Activated CD4-positive, alpha-beta T cell treated with anti-CD3 and anti-CD28 coated beads for 4 hours (primary cell): ENCODE measurements at regions not wholly inside any gene's neighbourhood (a gene's known extent, or its start where the extent isn't known, plus 50 kb on each side); places are given as distances from the start of the nearest gene placed in this dataset.

Experiments
- DNase-seq, 2 donors: peaks; one replicate each; pipeline ENCODE4 v3.0.0-alpha.2; 2020

DNA sequence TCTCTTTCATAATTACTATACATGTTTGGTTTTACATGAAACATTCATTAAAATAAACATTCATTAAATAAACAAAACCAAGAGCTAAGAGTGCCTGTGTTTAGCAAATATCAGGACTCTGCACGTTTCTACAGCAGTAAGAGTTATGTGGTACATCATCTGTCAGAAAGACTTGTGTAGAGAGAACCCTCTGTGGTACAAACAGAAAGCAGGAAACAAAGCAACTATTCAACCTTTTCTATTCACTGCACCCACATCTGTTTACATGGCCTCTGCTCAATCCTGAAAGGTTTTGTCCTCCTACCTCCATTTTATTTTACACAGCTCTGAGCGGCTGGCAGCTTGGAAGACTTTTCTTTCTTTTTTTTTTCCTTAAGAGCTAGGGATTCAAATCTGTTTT is 90.7 kb upstream of the PCDH18 start:
- DNase-seq = no peak

DNA sequence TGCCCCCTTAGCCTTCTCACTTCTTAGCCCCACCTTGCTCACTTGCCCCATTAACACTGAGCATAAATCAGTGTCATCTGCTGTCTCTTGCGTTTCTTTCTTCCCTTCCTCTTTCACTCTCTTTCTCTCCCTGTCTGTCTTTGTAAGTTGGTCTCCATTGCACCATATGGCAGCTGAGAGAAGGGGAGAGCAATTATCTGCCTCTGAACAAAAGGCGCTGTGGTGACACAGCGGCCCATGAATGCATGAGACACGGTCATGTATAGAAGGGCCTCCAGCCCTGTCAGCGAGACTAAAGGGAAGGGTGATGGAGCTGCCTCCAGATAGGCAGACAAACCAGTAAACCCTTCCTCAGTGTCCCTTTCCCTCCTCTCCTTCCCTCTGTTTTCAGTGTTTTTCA is 88.8 kb upstream of the PCDH18 start:
- no peak for DNase-seq

DNA sequence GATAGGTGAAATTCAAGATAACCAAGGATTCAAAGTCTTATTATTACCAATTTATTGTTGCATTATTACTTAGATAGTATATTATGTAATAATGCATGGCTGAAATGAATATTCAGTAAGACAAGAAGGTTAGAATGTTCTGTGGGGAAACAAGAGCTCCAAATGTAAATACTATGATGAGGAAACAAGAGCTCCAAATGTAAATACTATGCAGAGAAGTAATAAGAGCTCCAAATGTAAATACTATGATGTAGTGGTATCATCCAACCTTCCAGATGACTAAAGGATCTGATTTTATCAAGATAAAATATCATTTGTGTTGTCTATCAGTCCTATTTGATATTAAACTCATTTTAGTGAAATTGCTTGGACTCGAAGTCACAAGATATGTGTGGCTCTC is 82.2 kb upstream of the PCDH18 start:
- no peak for DNase-seq

DNA sequence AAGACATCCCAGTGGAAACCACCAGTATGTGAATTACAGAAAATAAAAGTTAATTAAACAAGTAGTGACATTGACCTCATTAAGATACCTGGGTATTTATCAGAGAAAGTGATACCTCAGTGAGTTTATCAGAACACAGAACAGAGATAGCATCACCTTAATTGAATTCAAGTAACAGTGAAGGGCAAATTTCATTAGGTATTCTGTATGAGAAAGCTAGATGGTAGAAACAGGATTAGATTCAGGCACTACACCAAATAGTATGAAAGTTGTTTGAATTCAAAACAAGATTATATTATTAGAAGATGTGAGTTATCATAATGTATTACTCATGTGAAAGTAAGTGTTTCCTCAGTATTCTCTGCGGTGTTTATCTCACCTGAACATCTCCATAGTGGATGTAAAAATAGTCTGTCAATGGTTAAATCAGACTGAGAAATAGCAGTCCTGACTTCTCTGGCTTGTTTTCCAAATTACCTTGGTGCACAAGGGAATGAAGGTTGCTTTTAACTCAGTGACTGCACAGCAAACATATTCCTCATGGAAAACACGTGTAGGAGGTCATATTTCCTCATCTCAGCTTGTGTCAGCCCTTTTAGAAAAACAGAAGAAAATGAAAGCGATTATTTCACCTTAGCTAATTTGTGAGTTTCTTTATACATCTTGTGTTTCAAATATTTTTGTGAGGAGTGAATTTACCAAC is 79.9 kb upstream of the PCDH18 start:
- no peak for DNase-seq

DNA sequence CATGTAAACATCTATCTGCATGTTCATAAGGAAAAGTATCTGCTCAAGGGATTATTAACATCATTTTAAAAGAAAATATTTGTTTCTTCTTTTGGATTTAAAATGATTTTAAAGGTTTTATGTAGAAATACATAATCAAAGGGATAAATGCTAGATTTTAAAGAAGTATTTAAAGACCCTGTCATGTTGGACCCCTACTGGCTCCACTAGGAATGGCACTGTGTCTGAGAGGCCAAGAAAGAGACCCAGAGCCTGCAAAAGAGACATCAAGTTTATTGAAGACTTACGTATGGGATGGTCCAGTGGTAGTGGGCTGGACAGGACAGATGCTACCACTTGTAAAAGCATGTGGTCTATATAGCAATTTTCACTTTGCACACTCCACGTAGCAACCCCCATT is 78.7 kb upstream of the PCDH18 start:
- DNase-seq = no peak

DNA sequence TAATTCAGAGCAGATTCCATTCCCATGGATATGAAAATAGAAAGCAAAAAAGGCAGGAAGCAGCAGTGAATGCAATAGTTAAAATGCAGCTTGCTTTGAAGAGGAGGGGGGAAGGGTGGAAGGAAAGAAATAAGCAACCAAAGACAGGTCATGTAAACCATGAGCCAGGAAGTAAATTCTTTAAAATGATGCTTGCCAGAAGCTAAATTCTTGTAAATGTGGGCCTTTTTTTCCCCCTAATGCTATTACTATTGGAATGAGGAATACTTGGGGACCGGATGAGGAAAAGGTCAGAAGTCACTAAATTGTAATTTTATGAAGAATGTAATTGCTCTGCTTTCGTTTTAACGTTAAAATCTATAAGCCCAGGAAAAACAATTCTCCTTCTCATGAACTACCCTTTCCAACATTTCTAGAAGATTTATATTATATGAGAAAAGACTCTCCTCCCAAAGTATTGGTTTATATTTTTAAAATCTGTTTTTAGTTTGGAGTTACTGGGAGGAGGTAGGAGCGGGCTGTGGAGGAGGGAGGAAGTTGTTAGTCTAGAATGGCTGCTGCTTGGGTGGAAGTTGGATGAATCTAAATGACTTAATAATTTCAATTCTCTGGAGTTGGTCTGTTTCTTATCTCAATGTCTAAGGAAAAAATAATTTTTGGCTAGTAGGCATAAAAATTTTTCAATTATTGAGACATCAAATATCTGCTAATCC is 77.6 kb upstream of the PCDH18 start:
- DNase-seq = no peak

DNA sequence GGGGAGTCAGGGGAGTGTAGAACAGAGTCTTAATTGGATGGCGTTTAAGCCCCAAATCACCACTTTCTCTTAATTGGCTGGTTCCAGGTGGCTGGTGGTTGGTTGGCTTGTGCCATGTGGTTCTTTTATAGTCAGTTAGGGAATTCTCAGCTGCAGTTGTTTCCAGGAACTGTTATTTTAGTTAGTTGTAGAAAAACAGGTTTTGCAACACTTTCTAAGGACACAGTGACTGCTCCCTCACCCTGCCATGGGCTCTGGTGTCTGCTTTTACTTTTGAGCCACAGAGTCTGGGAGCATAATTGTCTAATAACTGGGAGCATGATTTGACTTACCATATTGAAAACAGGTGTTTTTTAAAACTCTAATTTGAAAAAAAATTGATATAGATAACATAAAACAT is 75.8 kb upstream of the PCDH18 start:
- no peak for DNase-seq

DNA sequence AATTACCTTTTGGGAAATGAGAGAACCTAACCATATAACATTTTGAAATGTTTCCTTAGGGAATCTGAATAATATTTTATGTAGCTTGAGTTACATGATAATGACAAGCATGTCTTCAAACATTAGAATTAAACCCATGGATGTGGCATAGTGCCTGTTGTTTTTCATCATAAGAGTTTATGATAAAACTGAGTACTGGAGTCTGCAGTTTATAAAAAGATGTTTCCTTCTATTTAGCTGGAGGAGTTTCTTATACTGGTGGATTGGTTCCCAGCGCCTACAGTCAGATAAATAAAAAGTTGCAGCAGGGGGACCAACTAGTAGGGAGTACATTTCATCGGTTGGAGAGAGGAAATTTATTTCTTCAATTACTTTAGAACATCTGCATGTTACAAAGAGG is 70.1 kb upstream of the PCDH18 start:
- no peak for DNase-seq

DNA sequence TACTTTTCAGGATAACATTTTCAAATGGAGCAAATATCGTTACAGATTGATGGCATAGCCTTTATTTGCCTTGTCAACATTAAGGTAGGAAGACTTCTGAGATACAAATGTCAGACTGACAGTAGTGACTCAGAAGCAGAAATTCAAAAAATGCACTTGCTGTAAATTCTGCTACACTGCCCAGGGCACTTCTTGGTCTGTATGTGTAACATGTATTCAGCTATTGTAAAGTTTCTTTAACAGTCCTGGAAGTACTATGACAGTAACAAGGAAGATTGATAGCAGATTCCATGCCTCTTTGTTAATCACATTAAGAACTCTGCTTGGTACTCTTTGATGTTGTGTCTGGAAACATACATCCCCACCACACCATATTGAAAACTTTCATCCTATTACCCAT is 69.6 kb upstream of the PCDH18 start:
- no peak for DNase-seq

DNA sequence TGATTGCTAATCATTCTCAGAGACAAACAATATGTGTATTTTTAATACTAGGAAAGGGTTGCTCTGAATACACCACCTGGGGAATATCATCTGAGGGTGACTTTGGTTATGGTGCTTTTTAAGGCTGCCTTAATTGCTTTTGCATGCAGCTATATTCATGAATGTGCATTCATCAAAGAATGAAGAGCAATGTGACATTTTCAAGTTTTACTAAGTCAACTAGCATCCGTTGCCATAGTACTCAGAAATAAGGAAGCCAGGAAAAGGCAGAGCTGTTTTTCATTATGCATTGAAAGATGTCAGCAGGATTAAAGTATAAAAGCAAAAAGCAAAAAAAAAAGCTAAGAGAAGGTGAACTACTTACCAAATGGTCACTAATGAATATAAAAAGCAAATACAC is 67.4 kb upstream of the PCDH18 start:
- DNase-seq = no peak

DNA sequence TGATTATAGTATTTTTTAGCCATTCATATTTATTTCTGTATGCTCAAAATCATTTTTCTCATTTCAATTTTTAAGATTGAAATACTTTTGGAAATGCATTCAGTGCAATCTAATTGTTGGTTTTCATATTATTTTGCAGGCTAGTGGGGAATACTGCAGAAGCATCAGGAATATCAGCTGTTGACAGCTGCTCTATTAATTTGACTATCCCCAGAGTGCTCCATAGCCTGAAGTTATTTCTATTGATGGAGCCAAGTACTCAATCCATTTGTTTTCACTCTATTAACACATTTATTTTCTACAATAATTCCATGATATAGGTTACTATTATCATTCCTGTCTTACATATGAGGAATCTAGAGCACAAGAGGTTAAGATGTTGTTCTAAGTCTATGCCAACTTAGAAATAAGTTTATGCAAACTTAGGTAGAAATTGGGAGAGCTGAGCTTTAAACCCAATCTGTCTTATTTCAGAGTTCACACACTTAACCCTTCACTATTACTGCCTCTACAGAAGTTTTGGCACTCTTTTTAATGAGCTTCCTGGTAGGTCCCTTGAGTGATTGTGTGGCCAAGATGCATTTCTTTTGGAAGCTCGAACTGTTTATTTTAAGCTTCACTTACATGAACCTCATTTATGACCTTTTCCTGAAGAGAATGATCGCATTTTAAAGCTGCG is 65.6 kb upstream of the PCDH18 start:
- no peak for DNase-seq

DNA sequence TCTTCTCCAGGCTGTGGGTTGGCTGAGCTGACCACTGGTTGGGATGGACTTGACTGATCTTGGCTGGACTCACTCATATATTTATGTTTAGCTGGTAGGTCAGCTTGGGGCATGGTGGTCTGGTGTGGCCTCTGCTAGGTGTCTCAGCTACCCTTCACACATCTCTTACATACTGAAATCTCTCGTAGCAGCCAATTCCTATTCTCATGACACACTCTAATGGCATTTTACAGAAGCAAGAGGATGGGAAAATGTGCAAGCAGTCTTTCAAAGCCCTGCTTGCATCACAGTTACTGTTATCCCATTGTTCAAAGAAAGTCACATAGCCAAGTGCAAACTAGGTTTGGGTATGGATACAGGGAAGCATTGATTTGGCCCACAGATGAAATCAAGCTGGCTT is 55.5 kb upstream of the PCDH18 start:
- no peak for DNase-seq

DNA sequence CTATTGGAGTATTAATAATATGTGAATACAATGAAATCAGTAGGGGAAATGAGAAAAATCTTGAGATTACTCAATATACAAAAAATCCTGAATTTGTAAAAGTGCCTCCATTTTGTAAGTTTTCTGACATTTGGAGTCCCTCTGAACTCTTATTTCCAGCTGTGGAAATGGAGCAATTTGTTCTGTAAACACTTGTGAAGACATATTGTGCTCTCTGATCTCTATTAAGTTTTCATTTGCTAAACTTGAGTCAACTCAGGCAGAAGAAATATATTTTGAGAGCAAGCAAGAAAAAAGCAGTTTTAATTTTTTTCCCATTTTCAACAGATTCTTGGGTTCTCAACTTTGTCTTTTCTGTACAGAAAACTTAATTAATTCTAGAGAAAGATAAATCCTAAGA is 51.4 kb upstream of the PCDH18 start:
- no peak for DNase-seq
